HepG2 (cell line): ENCODE measurements at regions not wholly inside any gene's neighbourhood (a gene's known extent, or its start where the extent isn't known, plus 50 kb on each side); places are given as distances from the start of the nearest gene placed in this dataset.

ENCODE experiments used
- ARID3A ChIP-seq: IDR thresholded peaks from 2 replicates; pipeline ENCODE4 v1.6.1; 2012; ENCODE audit warnings: low read depth, low read length, improper control_type of control experiment
- HNRNPL ChIP-seq: fragments of 200-400 bp; formaldehyde crosslinking; IDR thresholded peaks from 2 replicates; pipeline ENCODE4 v1.6.1; 2017; ENCODE audit warnings: mild to moderate bottlenecking, low read depth, low read length
- TF ChIP-seq, protein P1 (sequence below): sonication (generic); formaldehyde crosslinking; IDR thresholded peaks from 2 replicates; pipeline ENCODE4 v1.4.0; 2020; ENCODE audit warnings: missing genetic modification reagents, borderline replicate concordance
- TF ChIP-seq, protein P2 (sequence below): IDR thresholded peaks from 2 replicates; pipeline ENCODE4 v1.6.1; 2016; ENCODE audit warnings: missing compliant biosample characterization, missing genetic modification reagents, borderline replicate concordance
- TF ChIP-seq, protein P3 (sequence below): sonication (generic); formaldehyde crosslinking; IDR thresholded peaks from 2 replicates; pipeline ENCODE4 v1.4.0; 2020; ENCODE audit warnings: missing genetic modification reagents, mild to moderate bottlenecking, borderline replicate concordance
- TF ChIP-seq, protein P4 (sequence below): sonication (generic); formaldehyde crosslinking; IDR thresholded peaks from 2 replicates; pipeline ENCODE4 v1.4.0; 2020; ENCODE audit warnings: mild to moderate bottlenecking, missing genetic modification reagents

DNA sequence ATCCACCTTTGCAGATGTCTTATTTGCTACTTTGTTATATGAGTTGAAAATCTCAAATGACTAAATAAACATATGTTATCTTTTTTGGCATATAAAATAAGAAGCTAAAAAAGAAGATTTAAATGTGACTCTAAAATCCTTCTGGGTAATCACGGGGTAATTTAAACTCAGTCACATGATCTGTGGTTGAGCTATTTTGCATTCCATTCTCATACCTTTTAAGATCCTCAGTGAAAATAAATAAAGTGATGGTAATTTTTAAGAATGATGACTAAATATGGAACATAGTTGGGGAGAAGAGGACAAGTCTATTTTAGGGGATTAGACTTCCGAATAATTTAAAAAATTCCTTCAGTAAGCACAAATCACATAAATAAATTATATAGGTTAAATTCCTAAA, 1076.8 kb downstream of the TUSC7 start (continued):
- TF ChIP-seq, protein P1, sequence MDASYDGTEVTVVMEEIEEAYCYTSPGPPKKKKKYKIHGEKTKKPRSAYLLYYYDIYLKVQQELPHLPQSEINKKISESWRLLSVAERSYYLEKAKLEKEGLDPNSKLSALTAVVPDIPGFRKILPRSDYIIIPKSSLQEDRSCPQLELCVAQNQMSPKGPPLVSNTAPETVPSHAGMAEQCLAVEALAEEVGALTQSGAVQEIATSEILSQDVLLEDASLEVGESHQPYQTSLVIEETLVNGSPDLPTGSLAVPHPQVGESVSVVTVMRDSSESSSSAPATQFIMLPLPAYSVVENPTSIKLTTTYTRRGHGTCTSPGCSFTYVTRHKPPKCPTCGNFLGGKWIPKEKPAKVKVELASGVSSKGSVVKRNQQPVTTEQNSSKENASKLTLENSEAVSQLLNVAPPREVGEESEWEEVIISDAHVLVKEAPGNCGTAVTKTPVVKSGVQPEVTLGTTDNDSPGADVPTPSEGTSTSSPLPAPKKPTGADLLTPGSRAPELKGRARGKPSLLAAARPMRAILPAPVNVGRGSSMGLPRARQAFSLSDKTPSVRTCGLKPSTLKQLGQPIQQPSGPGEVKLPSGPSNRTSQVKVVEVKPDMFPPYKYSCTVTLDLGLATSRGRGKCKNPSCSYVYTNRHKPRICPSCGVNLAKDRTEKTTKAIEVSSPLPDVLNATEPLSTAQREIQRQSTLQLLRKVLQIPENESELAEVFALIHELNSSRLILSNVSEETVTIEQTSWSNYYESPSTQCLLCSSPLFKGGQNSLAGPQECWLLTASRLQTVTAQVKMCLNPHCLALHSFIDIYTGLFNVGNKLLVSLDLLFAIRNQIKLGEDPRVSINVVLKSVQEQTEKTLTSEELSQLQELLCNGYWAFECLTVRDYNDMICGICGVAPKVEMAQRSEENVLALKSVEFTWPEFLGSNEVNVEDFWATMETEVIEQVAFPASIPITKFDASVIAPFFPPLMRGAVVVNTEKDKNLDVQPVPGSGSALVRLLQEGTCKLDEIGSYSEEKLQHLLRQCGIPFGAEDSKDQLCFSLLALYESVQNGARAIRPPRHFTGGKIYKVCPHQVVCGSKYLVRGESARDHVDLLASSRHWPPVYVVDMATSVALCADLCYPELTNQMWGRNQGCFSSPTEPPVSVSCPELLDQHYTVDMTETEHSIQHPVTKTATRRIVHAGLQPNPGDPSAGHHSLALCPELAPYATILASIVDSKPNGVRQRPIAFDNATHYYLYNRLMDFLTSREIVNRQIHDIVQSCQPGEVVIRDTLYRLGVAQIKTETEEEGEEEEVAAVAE (CRISPR knock-in tag) = no peak
- TF ChIP-seq HNRNPL (no peak), ARID3A (no peak)
- TF ChIP-seq, protein P2, sequence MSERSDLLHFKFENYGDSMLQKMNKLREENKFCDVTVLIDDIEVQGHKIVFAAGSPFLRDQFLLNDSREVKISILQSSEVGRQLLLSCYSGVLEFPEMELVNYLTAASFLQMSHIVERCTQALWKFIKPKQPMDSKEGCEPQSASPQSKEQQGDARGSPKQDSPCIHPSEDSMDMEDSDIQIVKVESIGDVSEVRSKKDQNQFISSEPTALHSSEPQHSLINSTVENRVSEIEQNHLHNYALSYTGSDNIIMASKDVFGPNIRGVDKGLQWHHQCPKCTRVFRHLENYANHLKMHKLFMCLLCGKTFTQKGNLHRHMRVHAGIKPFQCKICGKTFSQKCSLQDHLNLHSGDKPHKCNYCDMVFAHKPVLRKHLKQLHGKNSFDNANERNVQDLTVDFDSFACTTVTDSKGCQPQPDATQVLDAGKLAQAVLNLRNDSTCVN (CRISPR knock-in tag) = no peak
- TF ChIP-seq, protein P3, sequence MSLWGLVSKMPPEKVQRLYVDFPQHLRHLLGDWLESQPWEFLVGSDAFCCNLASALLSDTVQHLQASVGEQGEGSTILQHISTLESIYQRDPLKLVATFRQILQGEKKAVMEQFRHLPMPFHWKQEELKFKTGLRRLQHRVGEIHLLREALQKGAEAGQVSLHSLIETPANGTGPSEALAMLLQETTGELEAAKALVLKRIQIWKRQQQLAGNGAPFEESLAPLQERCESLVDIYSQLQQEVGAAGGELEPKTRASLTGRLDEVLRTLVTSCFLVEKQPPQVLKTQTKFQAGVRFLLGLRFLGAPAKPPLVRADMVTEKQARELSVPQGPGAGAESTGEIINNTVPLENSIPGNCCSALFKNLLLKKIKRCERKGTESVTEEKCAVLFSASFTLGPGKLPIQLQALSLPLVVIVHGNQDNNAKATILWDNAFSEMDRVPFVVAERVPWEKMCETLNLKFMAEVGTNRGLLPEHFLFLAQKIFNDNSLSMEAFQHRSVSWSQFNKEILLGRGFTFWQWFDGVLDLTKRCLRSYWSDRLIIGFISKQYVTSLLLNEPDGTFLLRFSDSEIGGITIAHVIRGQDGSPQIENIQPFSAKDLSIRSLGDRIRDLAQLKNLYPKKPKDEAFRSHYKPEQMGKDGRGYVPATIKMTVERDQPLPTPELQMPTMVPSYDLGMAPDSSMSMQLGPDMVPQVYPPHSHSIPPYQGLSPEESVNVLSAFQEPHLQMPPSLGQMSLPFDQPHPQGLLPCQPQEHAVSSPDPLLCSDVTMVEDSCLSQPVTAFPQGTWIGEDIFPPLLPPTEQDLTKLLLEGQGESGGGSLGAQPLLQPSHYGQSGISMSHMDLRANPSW = no peak
- TF ChIP-seq, protein P4, sequence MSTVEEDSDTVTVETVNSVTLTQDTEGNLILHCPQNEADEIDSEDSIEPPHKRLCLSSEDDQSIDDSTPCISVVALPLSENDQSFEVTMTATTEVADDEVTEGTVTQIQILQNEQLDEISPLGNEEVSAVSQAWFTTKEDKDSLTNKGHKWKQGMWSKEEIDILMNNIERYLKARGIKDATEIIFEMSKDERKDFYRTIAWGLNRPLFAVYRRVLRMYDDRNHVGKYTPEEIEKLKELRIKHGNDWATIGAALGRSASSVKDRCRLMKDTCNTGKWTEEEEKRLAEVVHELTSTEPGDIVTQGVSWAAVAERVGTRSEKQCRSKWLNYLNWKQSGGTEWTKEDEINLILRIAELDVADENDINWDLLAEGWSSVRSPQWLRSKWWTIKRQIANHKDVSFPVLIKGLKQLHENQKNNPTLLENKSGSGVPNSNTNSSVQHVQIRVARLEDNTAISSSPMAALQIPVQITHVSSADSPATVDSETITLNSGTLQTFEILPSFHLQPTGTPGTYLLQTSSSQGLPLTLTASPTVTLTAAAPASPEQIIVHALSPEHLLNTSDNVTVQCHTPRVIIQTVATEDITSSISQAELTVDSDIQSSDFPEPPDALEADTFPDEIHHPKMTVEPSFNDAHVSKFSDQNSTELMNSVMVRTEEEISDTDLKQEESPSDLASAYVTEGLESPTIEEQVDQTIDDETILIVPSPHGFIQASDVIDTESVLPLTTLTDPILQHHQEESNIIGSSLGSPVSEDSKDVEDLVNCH = no peak
